HG03025 (cell line): ENCODE measurements at regions not wholly inside any gene's neighbourhood (a gene's known extent, or its start where the extent isn't known, plus 50 kb on each side); places are given as distances from the start of the nearest gene placed in this dataset.

Experiments used
- ATAC-seq: cut with Tn5 transposase; IDR thresholded peaks from one replicate; pipeline ENCODE4 v1.9.1; 2021; ENCODE audit warnings: mild to moderate bottlenecking, moderate library complexity; ENCODE audit not compliant: unreplicated experiment, low FRiP score

- no peak for ATAC-seq
Observed at GRCh38 chr10:131742500-131742951, 158.3 kb upstream of the PPP2R2D start.

- no peak for ATAC-seq
Observed at GRCh38 chr10:131743190-131744151, 157.3 kb upstream of the PPP2R2D start.

DNA sequence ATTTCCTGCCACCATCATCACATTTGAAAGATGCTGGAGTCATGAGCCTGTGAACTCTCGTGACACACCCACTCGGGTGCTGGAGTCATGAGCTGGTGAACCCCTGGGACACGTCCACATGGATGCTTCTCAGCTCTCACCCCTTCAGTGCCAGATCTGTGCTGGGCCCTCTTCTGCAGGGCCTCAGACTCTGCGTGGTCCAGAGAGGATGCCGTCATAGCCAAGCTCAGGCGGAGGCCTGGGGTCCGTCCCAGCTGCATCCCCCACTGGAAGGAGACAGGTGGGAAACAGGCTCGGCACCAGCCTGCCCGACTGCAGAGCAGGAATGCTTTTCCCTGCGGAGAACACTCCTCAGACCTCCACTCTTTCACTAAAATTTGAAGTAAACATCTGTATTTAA lies 156.5 kb upstream of the PPP2R2D start:
- ATAC-seq: no peak

DNA sequence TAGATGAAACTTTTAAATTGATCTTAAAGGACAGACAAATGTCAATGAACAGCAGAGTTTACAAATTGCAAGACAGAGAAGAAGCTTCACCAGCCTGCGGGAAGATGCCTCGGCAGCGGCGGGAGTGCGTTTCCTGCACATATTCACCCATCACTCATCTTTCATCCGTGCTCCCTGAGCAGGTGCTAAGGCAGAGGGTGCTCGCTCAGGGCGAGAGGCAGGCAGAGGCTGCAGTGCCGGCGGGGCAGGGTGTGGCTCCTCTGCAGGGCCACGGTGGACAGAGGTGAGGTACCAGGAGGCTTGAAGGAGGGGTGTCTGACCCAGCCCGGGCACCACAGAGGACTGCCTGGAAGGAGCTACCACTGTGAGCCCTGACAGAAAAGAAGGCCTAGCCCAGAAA lies 155.2 kb upstream of the PPP2R2D start:
- ATAC-seq: no peak

DNA sequence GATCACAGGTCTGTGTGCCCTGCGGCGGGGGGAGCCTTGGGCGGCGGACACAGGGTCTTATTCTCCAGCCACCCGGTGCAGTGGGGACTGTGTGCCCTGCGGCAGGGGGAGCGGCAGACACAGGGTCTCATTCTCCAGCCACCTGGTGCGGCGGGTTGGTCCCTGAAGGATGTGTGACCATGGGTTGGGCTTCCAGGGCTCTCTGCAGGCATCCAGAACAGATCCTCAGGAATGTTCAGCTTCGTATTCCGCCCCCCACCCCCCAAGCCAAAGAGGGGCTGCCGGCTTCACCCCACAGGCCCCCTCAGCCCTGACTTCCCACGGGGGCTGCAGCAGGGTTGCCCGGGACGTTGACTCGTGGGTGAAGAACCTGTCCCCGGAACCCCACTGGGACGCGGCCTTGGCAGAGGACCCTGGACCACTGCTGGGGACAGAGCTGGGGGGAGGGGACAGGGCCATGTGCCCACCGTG lies 154.5 kb upstream of the PPP2R2D start:
- ATAC-seq: no peak

- ATAC-seq: no peak
Observed at GRCh38 chr10:131746785-131747184, 154.0 kb upstream of the PPP2R2D start.

DNA sequence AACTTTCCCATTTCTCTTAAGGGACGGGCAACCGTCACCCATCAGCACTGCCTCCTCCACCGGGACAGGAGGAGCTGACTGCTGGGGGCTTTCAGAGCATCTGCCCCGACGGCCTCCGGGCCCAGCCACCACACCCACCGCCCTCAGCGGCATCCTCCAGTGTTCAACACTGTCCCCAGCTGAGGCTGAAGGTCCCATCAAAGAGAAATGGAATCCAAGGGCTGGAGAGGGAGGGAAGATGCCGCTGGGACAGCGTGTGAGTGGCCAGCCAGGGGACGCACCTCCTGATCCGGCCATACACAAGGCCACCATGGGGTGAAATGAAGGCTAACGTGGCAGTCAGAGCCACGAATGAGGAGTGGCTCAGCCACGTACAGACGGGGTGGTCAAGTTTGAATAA lies 153.6 kb upstream of the PPP2R2D start:
- ATAC-seq: no peak

GRCh38 chr10:131747791-131748190 lies 153.0 kb upstream of the PPP2R2D start:
- no peak for ATAC-seq

DNA sequence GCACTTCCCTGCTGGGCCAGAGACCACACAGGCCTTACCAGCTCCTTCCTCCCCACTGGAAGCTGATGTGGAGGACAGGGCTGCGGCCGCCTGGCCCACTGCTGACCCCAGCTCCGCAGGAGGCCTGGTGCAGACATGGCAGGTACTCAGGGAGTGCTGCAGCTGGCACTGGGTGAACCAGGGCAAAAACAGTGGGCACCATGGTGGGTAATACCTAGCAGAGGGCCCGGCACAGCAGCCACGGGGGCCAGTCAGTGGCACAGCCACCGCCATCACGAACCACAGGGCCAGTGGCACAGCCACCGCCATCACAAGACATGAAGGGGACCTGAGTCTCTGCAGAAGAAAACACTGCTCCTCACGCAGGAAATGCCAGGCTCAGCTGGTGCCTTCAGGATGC lies 152.6 kb upstream of the PPP2R2D start:
- ATAC-seq: no peak

DNA sequence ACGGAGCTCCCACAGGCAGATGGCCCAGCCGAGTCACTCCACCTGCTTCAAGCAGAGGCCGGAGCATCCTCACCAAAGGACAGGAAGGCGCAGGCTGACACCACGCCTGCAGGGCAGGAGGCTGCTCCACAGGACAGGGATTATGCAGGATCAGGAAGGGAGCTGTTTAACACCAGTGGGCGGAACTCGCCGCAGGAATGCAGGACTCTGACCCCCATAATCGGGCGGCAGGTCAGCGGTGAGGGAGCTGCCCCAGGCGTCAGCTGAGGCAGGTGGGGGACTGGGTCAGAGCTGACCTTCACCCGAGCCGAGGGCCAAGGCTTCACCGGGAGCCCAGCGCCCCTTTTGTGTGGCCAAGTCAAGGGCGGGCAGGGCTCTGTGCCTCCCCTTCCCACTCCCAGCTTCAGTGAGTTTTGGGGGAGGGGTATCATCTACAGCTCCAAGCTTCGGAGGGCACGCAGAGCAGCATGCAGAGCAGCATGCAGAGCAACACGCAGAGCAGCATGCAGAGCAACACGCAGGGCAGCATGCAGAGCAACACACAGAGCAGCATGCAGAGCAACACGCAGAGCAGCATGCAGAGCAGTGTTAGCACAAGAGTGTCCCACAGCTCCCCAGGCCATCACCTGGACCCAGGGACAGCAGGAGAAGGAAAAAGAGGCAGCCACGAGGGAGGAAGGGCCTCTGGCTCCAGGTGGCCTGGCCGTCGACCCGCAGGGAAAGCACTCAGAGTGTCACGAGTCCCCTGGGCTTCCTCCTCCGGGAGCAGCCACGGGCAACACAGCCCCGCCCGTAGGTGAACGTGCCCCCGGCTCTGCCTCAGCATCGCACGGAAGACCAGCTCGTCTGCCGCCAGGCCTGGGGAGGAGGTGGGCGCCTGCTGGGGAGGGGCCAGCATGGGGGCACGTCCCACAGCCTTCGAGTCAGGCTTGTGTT lies 151.7 kb upstream of the PPP2R2D start:
- no peak for ATAC-seq

DNA sequence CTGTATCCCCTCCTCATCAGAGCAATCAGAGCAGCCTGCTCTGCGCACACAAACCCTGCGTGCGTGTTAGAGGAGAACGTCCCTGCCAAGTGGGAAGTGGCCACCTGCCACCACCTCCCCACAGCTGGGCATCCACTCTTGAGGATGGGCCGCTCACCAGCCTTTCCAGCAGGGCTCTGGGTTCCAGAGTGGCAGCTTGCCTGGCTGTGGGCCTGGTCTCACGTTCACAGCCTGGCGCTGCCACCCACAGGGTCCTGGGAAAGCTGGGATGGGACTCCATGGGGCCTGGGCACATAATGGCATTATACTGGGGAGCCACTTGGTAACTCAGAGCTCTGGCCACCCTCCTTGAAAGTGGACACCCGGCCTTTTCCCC lies 151.1 kb upstream of the PPP2R2D start:
- no peak for ATAC-seq

- ATAC-seq: no peak
Observed at GRCh38 chr10:131750171-131750895, 150.5 kb upstream of the PPP2R2D start.

DNA sequence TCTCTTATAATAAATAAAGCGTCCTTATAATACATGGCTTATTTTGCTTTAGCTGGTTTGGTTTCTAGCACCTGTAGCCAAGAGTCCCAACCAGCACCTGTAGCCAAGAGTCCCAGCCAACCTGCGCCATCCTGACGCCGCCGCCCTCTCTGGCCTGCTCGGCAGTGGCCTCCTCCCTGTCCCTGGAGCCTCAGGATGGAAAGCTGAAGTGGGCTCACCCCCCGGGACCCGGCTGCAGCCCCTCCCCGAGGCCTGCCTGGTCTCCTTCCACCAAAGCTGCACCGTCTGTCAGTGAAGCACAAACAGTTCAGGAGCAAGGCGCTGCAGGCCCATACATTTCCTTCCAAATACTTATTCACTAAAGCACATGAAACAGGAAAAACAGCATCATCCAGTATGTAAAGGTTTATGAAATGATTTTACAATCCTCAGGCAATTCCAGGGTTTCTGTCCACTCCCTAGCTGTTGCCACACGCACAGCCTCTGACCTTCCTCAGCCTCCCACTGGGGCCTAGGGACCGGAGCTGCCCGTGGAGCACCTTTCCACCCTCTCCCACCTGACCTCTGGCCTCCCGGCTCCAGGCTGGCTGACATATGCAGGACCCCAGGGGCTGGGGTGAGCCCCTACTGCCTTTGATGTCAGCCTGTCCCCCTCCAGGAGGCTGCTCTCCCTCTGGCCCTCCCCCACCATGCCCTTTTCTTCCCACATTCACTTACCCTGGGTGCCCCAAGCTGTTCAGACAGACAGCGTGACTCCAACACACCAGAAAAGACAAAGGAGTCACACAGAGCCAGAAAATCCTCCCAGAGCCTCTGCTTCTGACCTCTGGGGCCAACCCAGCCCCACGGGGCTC lies 149.6 kb upstream of the PPP2R2D start:
- ATAC-seq: no peak

GRCh38 chr10:131751827-131752775 lies 148.7 kb upstream of the PPP2R2D start:
- ATAC-seq: no peak

DNA sequence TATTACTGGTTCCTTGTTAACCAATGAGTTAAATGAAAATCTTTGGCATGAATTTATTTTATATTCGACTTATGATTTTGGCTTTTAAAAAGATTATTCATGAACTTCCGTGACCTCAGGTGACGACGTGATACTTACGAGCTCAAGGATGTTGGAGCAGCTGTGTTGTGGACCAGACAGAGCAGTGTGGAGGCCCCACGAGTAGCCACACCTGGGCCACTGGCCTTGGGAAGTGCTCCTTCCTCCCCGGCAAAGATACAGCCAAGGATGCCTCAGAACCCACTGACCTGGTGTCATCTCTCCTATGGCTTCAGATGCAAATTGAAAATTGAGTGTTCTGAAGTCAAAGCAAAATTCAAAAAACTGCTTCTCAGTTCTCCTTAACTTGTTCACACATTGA lies 147.5 kb upstream of the PPP2R2D start:
- ATAC-seq: no peak

DNA sequence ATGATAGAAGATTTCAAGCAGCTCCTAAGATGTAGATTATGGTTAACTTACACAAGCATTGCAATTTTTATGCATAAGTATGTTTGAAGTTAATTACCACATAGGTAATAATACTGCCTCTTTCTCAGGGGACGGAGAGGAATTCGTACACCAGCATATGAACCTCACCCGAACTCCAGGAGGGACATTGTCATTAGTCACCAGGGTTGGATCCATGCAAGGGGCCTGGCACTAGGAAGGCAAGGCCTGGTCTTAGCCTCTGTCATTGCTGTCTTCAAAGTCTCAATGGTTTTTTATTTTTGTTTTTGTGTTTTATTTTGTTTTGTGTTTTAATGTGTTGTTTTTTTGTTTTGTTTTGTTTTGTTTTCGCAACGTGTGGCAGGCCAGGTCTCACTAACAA lies 145.6 kb upstream of the PPP2R2D start:
- ATAC-seq: no peak

DNA sequence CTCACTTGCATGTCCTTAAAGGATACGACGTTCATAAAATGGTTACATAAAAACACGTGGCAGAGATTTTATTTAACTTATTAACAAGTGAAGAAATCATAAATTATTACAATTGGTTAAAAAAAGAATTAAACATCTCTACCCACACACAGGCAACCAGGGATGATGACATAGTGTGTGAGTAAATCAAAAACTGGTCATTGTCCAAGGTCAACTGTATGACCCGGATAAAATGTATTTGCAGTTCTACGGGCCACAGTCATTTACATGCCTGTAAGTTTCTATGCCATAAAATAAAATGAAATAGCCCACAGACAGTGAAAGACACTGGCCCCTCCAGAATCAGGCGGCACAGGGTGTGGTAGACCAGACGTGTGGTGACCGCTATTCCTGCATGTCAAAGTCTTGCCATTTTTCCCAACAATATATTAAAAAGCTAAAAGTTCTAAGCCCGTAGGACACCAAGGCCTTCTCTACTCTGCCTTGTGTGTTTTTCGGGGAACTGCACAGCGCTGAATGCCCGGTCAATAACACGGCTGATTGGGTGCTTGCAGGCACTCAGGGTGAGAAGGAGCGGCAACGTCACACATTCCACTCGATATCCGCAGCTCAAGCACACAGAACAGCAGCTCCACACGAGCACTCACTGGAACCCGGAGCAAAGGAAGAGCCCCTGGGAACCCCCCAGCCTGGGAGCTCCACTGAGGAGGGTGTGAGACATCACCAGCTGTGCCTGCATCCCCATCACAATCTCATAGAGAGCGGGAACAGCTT lies 143.3 kb upstream of the PPP2R2D start:
- ATAC-seq: no peak
